ENCODE measurements at regions not wholly inside any gene's neighbourhood (a gene's known extent, or its start where the extent isn't known, plus 50 kb on each side); places are given as distances from the start of the nearest gene placed in this dataset.
"Not testable (repeated sequence)": the region's sequence is repeated elsewhere in the genome, so short reads cannot be mapped to it uniquely, and the experiment has no call there.

DNA sequence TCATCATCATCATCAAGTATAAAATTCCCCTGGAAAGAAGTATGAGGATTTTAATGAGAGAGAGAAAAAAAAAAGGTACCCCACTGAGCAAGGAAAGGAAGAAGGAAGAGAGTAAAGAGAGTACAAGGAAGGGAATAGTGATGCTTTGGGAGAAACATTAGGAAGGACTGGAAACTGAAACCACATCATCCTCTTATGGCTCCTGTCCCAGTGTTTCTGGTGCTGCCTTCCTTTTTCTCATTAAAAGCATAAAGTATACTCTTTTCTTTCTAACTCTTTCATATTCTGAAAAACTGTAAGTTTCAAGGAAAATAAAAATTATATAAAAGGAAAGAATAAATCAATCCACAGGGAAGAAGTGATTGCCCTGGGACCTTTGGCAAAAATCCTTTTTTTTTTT lies 616.4 kb upstream of the CBLB start:
- no peak for DNase-seq (ENCODE audit: low read depth in 3 of 3, low spot score in 2 of 3)

DNA sequence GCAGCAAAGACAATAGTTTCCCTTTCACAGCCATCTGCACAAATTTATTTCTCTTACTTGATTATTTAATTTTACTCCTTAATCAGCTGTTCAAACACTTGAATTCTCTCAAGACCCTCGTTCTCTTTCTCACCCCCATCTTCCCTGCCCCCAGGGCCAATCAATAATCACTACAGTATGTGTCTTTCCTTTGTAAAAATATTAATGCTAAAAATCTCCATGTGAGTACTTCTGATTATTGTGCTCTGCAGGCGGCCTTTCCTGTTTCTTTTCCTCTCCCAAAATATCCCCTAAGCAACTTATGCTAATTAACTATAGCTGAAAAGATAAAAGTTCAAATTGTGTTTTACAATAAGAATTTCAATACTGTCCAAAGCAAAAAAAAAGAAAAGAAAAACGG lies 617.0 kb upstream of the CBLB start:
- no peak for DNase-seq (ENCODE audit: low read depth in 3 of 3, low spot score in 2 of 3)

DNA sequence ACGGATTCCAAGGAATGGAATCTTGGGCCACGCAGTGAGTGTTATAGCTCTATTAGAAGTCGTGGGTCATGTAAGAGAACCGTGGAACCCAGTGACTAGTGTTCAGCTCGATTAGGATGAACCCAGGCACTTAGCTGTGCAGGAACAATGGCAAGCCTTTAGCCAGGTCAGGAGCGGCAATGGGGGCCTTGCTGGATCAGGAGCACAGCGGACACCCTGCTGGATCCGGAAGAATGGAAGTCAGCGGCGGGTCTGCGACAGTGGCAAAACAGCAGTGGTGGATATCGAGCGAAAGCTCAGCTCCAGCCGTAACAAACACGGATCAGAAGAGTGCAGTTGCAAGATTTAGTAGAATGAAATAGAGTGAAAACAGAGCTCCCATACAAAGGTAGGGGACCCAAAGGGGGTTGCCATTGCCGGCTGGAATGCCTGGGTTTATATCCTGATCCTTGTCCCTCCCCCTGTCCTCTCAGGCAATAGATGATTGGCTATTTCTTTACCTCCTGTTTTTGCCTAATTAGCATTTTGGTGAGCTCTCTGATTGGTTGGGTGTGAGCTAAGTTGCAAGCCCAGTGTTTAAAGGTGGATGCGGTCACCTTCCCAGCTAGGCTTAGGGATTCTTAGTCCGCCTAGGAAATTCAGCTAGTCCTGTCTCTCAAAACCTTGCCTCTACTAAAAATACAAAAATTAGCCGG lies 618.3 kb upstream of the CBLB start:
- DNase-seq (ENCODE audit: low read depth in 3 of 3, low spot score in 2 of 3), result not testable (repeated sequence)

DNA sequence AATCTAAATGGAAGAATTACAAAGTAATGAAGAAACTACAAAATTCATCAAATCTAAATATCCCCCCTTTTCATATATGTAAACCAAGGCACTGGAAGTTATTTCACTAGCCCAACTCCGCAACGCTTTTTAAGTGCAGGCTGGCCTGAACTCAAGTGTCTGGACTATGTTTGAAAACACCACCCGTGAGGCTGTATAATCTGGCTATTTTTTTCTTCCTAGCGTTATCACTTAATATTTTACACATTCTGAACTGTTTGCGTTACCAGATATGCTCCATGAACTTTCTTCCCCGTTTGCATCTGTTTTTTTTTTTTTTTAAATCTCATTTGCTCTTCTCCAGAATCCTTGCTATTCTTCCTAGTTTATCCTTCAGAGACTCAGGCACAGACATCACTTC lies 619.5 kb upstream of the CBLB start:
- DNase-seq (ENCODE audit: low read depth in 3 of 3, low spot score in 2 of 3), result no peak

DNA sequence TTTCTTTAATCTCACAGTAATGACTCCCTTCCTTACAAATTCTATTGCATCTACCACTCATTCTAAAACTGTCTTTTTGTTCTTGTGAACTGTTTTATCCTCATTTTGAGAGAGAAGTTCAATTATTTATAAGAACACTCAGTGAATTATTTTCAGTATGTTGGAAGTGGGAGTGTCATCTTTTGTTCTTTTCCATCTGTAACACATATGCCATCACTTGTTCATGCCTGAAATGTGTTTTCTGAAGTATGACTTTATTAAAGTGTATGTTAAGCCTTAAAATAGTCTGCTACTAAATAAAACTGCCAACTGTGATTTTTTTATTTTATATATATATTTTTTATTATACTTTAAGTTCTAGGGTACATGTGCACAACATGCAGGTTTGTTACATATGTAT lies 623.0 kb upstream of the CBLB start:
- no peak for DNase-seq (ENCODE audit: low read depth in 3 of 3, low spot score in 2 of 3)

DNA sequence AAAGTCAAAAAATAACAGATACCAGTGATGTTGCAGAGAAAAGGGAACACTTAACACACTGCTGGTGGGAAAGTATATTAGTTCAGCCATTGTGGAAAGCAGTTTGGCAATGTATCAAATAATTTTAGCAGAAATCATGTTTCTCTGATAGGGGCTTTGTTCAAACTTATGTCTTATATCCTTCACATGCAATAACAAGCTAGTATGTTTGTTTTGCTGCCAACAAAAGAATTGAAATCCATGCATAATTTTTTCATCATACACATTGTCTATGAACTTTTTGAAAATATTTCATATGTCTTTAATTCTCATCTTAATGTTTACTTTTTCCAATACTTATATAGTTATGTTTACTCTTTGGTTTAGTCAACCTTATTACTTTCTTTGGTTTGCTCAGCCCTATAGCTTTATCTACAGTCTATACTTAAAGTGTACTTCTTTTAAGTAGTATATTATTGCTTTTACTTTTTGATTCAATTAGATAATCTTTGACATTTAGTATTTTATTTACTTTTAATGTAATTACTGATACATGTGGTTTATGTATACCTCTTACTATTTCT lies 639.6 kb upstream of the CBLB start:
- no peak for DNase-seq (ENCODE audit: low read depth in 3 of 3, low spot score in 2 of 3)

DNA sequence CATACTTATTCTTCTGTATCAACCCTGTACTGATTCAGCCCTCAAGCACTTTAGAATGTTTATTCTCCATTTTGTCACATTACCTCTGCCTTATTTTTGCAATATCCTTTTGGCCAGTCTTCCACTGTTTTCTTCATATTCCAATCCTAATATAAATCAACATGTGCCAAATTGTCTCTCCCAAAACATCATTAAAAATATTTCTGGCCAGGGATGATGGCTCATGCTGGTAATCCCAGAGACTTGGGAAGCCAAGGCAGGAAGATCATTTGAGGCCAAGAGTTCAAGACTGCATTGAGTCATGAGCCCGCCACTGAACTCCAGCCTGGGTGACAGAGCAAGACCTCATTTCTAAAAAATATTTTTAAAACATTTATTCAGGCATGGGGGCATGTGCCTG lies 641.4 kb upstream of the CBLB start:
- no peak for DNase-seq (ENCODE audit: low read depth in 3 of 3, low spot score in 2 of 3)

DNA sequence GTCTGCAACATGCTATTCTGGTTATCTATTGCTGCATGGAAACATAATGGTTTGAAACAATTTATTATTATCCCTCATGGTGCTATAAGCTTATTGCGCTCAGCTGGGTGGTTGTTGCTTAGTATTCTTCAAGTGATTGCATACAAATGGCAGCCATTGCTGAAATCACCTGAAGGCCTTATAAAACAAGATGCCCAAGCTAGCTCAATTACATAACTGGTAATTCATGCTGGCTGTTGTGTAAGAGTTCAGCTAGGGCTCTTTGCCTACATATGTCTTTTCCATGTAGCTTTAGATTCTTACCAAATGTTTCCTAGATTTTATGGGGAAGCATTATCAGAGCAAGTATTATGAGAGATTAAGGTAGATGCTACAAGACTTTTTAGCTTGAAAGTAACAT lies 644.0 kb upstream of the CBLB start:
- no peak for DNase-seq (ENCODE audit: low read depth in 3 of 3, low spot score in 2 of 3)

DNA sequence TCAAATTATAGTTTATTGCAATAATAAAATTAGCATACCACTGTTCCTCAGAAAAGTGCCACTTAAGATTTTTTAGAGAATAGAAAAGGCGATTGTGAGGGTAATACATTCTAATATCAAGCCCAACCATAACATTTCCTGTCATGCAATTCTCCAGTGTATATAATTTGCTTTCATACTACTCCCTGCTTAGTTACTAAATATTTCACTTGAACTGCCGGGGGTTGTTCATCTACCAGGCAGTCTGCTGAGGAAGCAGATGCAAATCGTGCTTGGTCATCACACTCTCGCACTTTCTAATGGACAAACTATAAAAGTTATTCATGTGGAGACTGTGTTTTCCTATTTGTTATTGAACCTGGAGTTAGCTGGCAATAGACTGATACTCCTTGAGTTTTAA lies 645.6 kb upstream of the CBLB start:
- no peak for DNase-seq (ENCODE audit: low read depth in 3 of 3, low spot score in 2 of 3)

DNA sequence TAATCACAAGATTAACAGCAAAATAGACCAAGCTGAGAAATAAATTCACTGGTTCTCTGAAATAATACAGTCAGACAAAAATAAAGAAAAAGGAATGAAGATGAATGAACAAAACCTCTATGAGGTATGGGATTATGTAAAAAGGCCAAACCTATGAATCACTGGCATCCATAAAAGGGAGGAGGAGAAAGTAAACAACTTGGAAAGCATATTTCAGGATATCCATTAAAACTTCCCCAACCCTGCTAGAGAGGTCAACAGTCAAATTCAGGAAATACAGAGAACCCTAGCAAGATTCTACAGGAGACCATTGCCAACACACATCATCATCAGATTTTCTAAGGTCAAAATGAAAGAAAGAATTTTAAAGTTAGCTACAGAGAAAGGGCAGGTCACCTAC lies 649.7 kb upstream of the CBLB start:
- no peak for DNase-seq (ENCODE audit: low read depth in 3 of 3, low spot score in 2 of 3)

DNA sequence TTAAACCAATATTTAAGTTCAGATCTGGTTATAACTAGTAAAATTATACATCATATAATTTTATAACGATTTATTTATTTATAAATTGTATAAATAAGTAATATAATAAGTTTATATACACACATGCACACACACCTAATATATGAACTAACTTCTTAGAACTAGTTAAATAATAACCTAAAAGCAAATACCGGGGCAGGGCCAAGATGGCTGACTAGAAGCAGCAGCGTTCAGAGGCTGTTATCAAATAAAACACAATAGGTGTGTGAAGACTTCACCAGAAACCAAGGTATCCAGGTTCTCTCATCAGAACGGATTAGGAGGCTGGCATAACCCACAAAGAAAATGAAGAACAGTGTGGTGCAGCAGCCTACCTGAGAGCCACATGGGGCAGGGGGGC lies 653.6 kb upstream of the CBLB start:
- DNase-seq (ENCODE audit: low read depth in 3 of 3, low spot score in 2 of 3), result no peak

DNA sequence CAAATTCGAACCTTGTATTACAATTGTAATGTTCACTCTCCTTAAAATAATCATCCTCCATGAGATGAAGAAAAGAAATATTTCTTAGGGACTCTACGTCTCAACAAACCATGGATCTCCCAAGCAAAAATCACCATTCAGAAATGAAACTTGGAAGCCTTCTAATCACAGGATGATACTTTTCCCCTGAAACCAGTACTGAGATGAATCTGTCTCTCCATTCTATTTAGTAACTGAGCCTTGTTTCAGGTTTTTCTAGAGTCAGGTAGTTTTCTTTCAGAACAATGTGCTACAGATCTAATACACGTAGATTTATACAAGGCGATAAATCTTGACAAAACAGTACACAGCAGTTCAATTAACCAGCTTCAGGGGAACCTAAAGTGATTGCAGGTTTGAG lies 660.1 kb upstream of the CBLB start:
- no peak for DNase-seq (ENCODE audit: low read depth in 3 of 3, low spot score in 2 of 3)

DNA sequence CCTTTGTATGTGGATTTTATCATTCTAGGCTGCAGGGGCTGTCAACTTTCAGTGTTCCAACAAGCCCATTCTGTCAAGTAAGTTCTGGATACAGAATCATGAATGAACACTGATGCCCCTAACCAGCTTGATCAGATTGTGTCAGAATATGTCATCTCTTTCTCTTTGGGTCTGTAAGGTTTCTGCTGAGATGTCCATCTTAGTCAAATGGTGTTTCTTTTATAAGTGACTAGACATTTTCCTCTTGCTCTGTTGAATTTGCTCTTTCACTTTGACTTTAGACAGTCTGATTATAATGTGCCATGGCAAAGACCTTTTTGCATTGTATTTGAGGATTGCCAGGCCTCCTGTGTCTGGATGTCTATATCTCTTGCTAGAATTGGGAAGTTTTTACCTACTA lies 660.9 kb upstream of the CBLB start:
- DNase-seq (ENCODE audit: low read depth in 3 of 3, low spot score in 2 of 3), result no peak

DNA sequence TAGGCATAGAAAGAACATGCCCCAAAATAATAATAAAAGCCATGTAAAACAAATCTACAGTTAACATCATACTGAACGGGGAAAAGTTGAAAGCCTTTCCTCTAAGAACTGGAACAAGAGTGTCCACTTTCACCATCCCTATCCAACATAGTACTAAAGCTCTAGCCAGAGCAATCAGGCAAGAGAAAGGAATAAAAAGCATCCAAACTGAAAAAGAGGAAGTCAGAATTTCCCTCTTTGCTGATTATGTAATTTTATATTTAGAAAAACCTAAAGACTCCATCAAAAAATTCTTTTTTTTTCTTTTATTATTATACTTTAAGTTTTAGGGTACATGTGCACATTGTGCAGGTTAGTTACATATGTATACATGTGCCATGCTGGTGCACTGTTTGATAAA lies 661.6 kb upstream of the CBLB start:
- no peak for DNase-seq (ENCODE audit: low read depth in 3 of 3, low spot score in 2 of 3)

DNA sequence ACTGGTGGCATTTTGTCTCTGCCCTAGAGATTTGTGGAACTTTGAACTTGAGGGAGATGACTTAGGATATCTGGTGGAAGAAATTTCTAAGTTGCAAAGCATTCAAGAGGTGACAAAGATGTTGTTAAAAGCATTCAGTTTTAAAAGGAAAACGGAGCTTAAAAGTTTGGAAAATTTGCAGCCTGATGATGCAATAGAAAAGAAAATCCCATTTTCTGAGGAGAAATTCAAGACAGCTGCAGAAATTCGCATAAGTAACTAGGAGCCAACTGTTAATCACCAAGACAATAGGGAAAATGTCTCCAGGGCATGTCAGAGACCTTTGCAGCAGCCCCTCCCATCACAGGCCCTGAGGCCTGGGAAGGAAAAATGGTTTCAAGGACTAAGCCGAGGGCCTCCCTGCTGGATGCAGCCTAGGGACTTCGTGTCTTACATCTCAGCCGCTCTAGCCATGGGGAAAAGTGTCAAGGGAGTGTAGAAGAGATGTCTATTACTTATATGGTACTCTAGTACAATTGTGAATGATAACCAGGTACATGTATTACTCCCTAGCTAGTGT lies 663.0 kb upstream of the CBLB start:
- not testable (repeated sequence) for DNase-seq (ENCODE audit: low read depth in 3 of 3, low spot score in 2 of 3)

DNA sequence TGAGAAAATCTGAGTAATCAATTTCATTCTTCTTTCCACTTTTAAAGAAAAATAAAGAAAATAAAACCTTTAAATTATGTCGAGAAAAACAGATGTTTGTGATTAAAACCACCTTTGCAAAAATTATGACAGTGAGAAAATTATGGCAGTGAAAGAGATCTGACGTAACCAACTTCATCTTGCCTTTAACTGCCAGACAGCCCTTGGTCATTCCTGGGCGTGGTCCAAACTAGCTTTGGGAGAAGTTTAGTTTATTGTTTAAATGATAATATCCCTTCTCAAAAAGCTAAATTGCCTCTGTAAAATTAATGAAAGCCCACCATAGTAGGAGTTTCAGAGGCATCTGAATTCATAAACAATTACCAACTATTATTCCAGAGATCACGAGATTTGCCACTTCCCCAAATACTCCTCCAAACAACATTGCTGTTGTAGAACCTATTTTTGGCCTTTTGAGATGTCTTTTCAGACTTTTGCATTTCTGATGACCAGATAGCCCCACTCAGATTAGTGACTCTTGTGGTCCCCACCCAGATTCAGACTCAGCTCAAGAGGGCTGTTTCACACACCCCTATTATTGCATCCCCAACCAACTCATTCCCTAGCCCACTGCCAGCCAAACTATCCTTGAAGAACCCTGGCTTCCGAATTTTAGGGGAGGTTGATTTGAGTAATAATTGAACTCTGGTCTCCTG lies 664.4 kb upstream of the CBLB start:
- DNase-seq (ENCODE audit: low read depth in 3 of 3, low spot score in 2 of 3), result no peak

DNA sequence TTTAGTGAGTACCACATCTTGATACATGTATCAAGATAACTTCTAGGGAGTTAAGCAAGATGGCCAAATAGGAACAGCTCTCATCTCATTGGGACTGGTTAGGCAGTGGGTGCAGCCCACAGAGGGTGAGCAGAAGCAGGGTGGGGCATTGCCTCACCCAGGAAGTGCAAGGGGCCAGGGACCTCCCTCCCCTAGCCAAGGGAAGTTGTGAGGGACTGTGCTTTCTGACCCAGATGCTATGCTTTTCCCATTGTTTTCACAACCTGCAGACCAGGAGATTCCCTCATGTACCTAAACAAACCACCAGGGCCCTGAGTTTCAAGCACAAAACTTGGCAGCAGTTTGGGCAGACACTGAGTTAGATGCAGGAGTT lies 665.0 kb upstream of the CBLB start:
- no peak for DNase-seq (ENCODE audit: low read depth in 3 of 3, low spot score in 2 of 3)

DNA sequence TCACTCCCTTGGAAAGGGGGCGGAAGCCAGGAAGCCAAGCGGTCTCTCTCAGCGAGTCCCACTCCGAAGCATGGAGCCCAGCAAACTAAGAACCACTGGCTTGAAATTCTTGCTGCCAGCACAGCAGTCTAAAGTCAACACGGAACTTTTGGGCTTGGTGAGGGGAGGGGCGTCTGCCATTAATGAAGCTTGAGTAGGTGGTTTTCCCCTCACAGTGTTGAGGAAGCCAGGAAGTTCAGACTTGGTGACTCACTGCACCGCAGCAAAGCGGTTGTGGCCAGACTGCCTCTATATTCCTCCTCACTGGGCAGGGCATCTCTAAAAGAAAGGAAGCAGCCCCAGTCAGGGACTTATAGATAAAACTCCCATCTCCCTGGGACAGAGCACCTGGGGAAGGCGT lies 665.4 kb upstream of the CBLB start:
- DNase-seq (ENCODE audit: low read depth in 3 of 3, low spot score in 2 of 3), result no peak

DNA sequence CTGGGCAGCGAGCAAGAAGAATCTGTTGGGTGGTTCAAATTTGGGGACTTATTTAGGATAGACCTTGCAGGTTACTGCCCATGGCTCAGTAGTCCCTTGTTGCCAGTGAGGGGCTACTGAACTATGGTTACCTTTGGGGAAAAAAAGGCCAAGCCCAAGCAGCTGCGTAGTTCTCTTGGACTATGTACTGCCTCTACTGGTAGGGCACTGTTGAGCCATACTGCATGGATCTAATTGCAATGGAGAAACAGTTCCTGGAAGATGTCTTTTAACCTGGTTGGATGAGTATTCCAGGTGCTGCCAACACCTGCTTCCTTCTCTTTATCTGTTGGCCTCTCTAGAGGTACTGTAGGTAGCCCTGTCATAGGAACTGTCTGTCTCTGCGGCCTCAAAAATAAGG lies 671.9 kb upstream of the CBLB start:
- no peak for DNase-seq (ENCODE audit: low read depth in 3 of 3, low spot score in 2 of 3)

DNA sequence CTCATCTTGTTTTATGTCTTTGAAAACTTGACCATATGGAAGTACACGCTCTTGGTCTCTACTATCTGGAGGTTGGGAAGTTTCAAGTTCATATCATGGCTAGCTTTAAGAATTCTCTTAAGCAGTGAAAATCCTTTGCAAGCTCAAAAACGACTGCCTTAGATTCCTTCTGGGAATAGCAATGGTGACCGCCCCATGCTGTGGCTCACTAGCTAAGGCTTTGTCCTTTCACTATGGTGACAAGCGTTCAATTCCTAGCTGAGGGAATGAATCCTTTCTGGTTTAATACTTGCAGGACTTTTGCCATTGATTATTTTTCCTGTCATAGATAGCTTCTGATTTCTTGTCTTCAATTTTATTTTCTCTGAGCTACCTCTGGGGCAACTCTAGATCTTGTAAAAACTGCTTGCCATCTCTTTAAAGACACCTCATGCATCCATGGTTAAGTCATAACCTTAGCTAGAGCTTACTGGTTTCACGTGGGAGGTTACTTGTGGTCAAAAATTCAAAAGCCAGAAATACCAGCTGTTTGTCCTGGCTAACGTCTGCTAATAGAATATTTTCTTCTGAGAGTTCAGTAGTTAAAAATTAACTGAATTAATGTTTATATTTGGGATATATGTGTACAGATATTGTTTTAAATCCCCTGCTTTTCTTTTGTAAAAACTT lies 673.4 kb upstream of the CBLB start:
- DNase-seq (ENCODE audit: low read depth in 3 of 3, low spot score in 2 of 3), result no peak

DNA sequence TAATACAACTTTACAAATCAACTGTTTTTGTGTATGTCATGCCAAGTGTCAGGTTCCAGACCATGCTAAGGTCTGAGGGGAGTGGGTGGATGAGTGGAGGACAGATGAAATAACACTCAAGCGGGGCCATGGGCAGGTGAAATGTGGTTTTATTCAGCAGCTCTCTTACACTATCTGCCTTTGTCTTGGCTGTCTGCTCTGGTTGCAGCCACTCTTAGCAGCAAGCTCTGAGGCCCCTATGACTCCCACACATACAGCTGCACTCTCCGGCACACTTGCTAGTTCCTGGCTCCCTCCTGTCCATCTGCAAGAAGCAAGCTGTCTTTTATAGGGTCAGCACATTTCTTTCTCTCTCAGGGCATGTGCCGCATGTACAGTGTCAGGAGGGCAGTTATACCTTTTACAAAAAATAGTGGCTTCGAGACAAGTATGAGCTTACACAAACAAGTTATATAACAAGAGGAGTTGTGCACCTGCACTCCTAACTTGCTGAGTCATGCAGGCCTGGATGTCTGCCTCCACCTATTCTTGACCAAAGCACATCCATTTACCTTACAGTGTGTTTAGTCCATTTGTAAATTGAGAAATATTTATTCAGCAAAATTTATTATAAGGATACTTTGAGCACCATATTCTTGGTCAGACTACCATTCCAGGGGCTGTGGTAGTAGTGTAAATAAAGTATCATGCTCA lies 683.7 kb upstream of the CBLB start:
- DNase-seq (ENCODE audit: low read depth in 3 of 3, low spot score in 2 of 3), result no peak
